Pulmonary artery endothelial cell (primary cell): ENCODE measurements at regions not wholly inside any gene's neighbourhood (a gene's known extent, or its start where the extent isn't known, plus 50 kb on each side); places are given as distances from the start of the nearest gene placed in this dataset.
"Not testable (repeated sequence)": the region's sequence is repeated elsewhere in the genome, so short reads cannot be mapped to it uniquely, and the experiment has no call there.

Experiments
- DNase-seq: peaks from one replicate; pipeline ENCODE4 v3.0.0-alpha.2; 2011; ENCODE audit warnings: low read depth, low spot score

GRCh38 chr12:69187572-69187971 is 51.8 kb upstream of the CPSF6 start:
- DNase-seq = not testable (repeated sequence)

DNA sequence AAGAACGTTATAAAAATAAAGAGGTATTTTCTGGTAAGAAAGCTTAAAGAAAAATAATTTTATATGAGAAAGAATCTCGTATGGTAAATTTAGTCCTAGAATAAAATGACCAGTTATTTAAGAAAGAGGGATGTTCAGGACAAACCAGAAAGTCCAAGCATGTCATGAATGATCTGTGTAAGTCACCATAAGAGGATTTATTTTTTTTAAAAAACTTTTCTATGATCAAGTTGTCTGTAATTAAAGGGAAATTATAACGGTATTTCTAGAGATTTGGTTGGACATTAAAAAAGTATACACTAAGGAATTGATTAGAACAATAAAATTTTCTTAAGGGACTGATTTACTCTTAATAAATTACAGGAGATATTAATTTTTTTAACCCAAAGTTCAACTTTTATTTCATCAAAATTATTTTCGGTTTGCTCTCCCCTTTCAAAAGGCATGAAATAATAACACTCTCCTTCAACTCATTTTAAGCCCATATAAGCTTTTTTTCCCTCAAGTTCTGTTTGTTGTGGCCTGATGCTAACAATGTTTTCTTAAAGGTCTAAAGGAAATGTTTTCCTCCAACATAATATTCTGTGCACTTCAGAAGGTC is 49.9 kb upstream of the CPSF6 start:
- DNase-seq = no peak
